Kidney epithelial cell (primary cell): ENCODE measurements at regions not wholly inside any gene's neighbourhood (a gene's known extent, or its start where the extent isn't known, plus 50 kb on each side); places are given as distances from the start of the nearest gene placed in this dataset.

ENCODE experiments used
- DNase-seq: peaks from one replicate; pipeline ENCODE4 v3.0.0-alpha.2; 2010; ENCODE audit warnings: low read depth
- H3K27me3 ChIP-seq: 2 replicates; pipeline ENCODE4 v1.6.0; 2011; ENCODE audit warnings: low read length; ENCODE audit not compliant: control insufficient read depth, insufficient read depth
- H3K36me3 ChIP-seq: 2 replicates; pipeline ENCODE4 v1.5.1; 2011; ENCODE audit warnings: low read length; ENCODE audit not compliant: control insufficient read depth, insufficient read depth
- H3K4me3 ChIP-seq: 2 replicates; pipeline ENCODE4 v1.5.1; 2011; ENCODE audit warnings: low read depth, mild to moderate bottlenecking, control low read depth, low read length
- TF ChIP-seq, protein P1 (sequence below): IDR thresholded peaks from 2 replicates; pipeline ENCODE4 v1.5.1; 2011; ENCODE audit warnings: mild to moderate bottlenecking, moderate library complexity, low read length, control low read depth, inconsistent platforms; ENCODE audit not compliant: insufficient read depth, poor library complexity, severe bottlenecking

DNA sequence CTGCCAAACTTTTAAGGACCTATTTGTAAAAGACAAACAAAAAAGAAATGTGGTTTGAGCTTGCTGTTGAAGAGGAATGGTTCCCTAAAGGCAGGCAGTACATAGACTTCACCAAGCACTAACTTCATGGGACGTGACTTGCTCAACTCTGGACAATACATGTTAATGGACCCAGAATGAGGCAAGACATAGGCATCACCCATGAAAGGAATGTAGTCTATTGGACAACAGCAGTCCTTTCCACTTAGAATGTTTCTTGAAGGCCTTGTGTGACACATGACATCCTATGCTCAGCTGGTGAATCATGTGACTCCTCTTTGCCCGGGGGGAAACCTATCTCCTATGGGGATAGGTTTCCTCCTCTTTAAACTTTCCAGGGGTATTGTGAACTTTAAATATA is 246.4 kb upstream of the BLID start:
- TF ChIP-seq, protein P1, sequence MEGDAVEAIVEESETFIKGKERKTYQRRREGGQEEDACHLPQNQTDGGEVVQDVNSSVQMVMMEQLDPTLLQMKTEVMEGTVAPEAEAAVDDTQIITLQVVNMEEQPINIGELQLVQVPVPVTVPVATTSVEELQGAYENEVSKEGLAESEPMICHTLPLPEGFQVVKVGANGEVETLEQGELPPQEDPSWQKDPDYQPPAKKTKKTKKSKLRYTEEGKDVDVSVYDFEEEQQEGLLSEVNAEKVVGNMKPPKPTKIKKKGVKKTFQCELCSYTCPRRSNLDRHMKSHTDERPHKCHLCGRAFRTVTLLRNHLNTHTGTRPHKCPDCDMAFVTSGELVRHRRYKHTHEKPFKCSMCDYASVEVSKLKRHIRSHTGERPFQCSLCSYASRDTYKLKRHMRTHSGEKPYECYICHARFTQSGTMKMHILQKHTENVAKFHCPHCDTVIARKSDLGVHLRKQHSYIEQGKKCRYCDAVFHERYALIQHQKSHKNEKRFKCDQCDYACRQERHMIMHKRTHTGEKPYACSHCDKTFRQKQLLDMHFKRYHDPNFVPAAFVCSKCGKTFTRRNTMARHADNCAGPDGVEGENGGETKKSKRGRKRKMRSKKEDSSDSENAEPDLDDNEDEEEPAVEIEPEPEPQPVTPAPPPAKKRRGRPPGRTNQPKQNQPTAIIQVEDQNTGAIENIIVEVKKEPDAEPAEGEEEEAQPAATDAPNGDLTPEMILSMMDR = no peak
- DNase-seq = no peak
- Histone ChIP-seq H3K27me3 (peaks cover 2% of the 10 kb centered on the region), H3K36me3 (no peaks in the 10 kb centered on the region), H3K4me3 (no peak overlapping the region)

DNA sequence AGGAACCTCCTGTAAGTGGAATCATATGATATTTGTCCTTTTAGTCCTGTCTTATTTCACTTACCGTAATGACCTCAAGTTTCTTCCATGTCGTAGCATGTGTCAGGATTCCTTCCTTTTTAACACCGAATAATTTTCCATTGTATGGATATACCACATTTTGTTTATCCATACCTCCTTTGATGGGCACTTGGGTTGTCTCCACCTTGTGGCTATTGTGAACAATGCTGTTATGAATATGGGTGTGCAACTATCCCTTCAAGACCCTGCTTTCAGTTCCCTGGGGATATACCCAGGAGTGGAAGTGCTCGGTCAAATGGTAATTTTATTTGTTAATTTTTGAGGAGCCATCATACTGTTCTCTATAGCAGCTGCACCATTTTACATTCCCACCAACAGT is 244.9 kb upstream of the BLID start:
- Histone ChIP-seq H3K4me3 (no peak overlapping the region), H3K27me3 (peaks cover 2% of the 10 kb centered on the region), H3K36me3 (no peaks in the 10 kb centered on the region)
- no peak for DNase-seq
- TF ChIP-seq, protein P1 = no peak

DNA sequence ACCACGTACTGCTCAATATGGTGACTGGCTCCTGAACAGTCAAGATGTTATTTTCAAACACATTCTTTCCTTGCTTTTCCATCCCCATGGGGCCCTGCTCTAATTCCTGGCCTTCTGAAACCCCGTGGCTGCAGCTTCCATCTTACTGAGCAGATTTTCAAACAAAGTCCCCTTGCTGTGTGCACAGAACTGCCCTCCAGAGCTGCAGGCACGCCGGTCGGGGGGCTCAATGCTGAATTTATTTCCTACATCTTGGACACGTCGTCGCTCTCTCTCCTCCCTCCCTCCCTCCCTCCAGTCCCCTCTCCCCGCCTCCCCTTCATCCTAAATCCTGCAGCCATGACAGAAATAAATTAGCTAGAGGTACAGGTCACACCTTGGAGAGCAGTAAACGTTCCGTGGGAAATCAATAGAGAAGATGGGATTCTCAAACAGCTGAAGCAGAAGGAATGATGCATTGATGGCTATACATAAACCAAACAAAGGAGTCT is 243.1 kb upstream of the BLID start:
- DNase-seq = no peak
- Histone ChIP-seq H3K4me3 (no peak overlapping the region), H3K27me3 (peaks cover 2% of the 10 kb centered on the region), H3K36me3 (no peaks in the 10 kb centered on the region)
- TF ChIP-seq, protein P1 = no peak

DNA sequence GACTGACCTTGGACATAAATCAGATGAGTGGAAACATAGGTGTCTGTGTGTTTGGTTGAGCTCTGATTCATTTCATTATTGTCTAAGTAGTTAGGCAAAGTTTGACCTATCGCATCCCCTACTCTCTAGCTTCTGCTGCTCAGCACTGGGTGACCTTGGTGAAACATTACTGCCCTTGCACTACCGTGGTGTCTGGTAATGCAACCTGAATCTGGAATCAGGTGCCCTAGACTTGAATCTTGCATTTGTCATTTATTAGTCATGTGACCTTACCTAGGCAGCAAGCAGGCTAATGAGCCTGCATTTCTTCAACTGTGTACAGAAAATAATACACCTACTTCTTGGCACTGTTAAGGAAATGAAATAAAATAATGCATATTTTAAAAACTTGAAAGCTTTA is 242.3 kb upstream of the BLID start:
- TF ChIP-seq, protein P1 = no peak
- DNase-seq = no peak
- H3K27me3 ChIP-seq = peaks cover 2% of the 10 kb centered on the region

DNA sequence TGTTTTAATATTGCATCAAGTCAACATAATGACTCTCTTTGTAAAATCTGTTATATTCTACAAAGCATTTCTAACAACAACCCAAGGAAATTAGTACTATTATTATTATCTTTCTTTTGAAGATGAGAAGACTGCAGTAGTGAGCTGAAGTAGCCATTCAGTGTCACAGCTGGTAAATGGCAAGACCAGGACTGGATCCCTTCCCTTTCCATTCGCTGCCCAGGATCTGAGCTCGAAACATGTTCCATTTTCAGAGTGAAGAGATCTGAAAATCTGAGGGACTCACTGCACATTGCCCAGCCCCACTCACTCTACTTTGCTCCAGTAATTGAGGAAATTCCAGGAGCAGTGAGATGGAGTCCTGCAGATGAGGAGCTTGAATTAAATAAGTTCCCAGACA is 240.0 kb upstream of the BLID start:
- DNase-seq = no peak
- peaks cover 2% of the 10 kb centered on the region for H3K27me3 ChIP-seq
- no peaks in the 10 kb centered on the region for H3K36me3 ChIP-seq
- no peak overlapping the region for H3K4me3 ChIP-seq
- TF ChIP-seq, protein P1 = no peak

More for the DNA sequence above, 242.3 kb upstream of the BLID start:
- Histone ChIP-seq H3K4me3 (no peak overlapping the region), H3K36me3 (no peaks in the 10 kb centered on the region)

DNA sequence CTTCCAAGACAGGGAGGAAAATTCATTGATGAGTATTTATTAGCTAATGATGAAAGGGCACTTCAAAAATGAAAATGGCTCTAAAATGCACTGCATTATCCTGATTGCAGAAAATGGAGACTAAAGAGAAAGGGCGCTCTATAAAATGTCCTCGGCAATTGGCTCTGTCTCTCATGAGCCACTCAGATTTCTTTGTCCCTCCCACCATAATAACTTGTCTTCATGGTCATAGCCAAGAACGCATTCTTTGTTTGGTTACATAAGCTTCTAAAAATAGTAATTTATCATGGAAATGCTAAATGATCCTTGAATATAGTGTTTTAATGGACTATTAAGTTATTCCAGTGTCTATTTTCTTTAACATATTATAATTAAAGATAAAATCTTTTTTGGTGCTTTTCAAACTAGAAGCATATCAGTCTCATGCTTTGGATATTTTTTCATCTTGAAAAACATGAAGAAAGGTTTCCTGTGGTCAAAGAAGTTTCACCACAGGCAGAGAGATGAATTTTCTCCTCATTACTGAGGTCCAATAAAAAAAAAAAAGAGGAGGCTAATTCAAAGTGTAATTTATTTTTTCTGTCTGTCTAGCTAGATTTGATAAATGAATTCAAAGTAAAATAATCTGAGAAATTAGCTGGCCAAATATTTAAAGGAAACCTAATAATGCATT is 238.1 kb upstream of the BLID start:
- TF ChIP-seq, protein P1 = no peak
- Histone ChIP-seq H3K36me3 (no peaks in the 10 kb centered on the region), H3K4me3 (no peak overlapping the region), H3K27me3 (no peaks in the 10 kb centered on the region)
- DNase-seq = no peak
